GM12864 (cell line): ENCODE measurements at regions not wholly inside any gene's neighbourhood (a gene's known extent, or its start where the extent isn't known, plus 50 kb on each side); places are given as distances from the start of the nearest gene placed in this dataset.

Experiments used
- DNase-seq: peaks from one replicate; pipeline ENCODE4 v3.0.0-alpha.2; 2011; ENCODE audit warnings: low read depth
- H3K4me3 ChIP-seq: 2 replicates; pipeline ENCODE4 v1.5.1; 2011; ENCODE audit warnings: mild to moderate bottlenecking, low read depth, low read length, control low read depth
- CTCF ChIP-seq: IDR thresholded peaks from 2 replicates; pipeline ENCODE4 v1.5.1; 2011; ENCODE audit warnings: low read depth, mild to moderate bottlenecking, moderate library complexity, low read length, control low read depth, inconsistent platforms; ENCODE audit errors: missing control alignments

- DNase-seq: peak; percentile 42
- no peak overlapping the region for H3K4me3 ChIP-seq
Observed at GRCh38 chr2:42859006-42859552, 66.7 kb upstream of the HAAO start.

GRCh38 chr2:42858140-42859005, 66.0 kb upstream of the HAAO start:
- no peak overlapping the region for H3K4me3 ChIP-seq
- no peak for TF ChIP-seq CTCF
- DNase-seq: no peak

More at GRCh38 chr2:42859006-42859552, 66.7 kb upstream of the HAAO start:
- TF ChIP-seq CTCF: peak; percentile 84

- no peak for DNase-seq
- H3K4me3 ChIP-seq: no peak overlapping the region
- no peak for TF ChIP-seq CTCF
Observed at GRCh38 chr2:42856891-42857632, 64.7 kb upstream of the HAAO start.

GRCh38 chr2:42856106-42856860, 63.9 kb upstream of the HAAO start:
- DNase-seq: no peak
- TF ChIP-seq CTCF: no peak
- H3K4me3 ChIP-seq: no peak overlapping the region

- TF ChIP-seq CTCF: no peak
- DNase-seq: no peak
Observed at GRCh38 chr2:42855221-42855970, 63.0 kb upstream of the HAAO start.

GRCh38 chr2:42854207-42854818, 61.9 kb upstream of the HAAO start:
- H3K4me3 ChIP-seq: no peak overlapping the region
- no peak for TF ChIP-seq CTCF
- DNase-seq: no peak

More at GRCh38 chr2:42855221-42855970, 63.0 kb upstream of the HAAO start:
- no peak overlapping the region for H3K4me3 ChIP-seq
